ENCODE measurements at regions not wholly inside any gene's neighbourhood (a gene's known extent, or its start where the extent isn't known, plus 50 kb on each side); places are given as distances from the start of the nearest gene placed in this dataset.
"Not testable (repeated sequence)": the region's sequence is repeated elsewhere in the genome, so short reads cannot be mapped to it uniquely, and the experiment has no call there.

GRCh38 chr13:58379221-58379620, 747.7 kb downstream of the PCDH17 start:
- DNase-seq, result no peak

GRCh38 chr13:58385336-58385735, 753.8 kb downstream of the PCDH17 start:
- DNase-seq, result not testable (repeated sequence)

- DNase-seq, result no peak
Observed at GRCh38 chr13:58397596-58398387, 766.2 kb downstream of the PCDH17 start.

GRCh38 chr13:58399263-58399662, 767.7 kb downstream of the PCDH17 start:
- no peak for DNase-seq

- no peak for DNase-seq
Observed at GRCh38 chr13:58406545-58406944, 775.0 kb downstream of the PCDH17 start.

- DNase-seq, result no peak
Observed at GRCh38 chr13:58429917-58430316, 798.4 kb downstream of the PCDH17 start.

- no peak for DNase-seq
Observed at GRCh38 chr13:58434943-58435342, 803.4 kb downstream of the PCDH17 start.

- DNase-seq, result no peak
Observed at GRCh38 chr13:58437427-58437826, 805.9 kb downstream of the PCDH17 start.

- no peak for DNase-seq
Observed at GRCh38 chr13:58446979-58447378, 815.4 kb downstream of the PCDH17 start.

- no peak for DNase-seq
Observed at GRCh38 chr13:58452123-58452623, 820.6 kb downstream of the PCDH17 start.

GRCh38 chr13:58455094-58455493, 823.5 kb downstream of the PCDH17 start:
- DNase-seq, result no peak

GRCh38 chr13:58461217-58461616, 829.7 kb downstream of the PCDH17 start:
- no peak for DNase-seq

GRCh38 chr13:58463841-58464240, 832.3 kb downstream of the PCDH17 start:
- no peak for DNase-seq

- DNase-seq, result no peak
Observed at GRCh38 chr13:58467176-58467575, 835.6 kb downstream of the PCDH17 start.

- DNase-seq, result no peak
Observed at GRCh38 chr13:58472483-58472882, 840.9 kb downstream of the PCDH17 start.

GRCh38 chr13:58474581-58474980, 843.0 kb downstream of the PCDH17 start:
- DNase-seq, result no peak

GRCh38 chr13:58476206-58476918, 844.8 kb downstream of the PCDH17 start:
- DNase-seq, result no peak

- DNase-seq, result no peak
Observed at GRCh38 chr13:58478858-58479257, 847.3 kb downstream of the PCDH17 start.

- no peak for DNase-seq
Observed at GRCh38 chr13:58480061-58480460, 848.5 kb downstream of the PCDH17 start.

- DNase-seq, result no peak
Observed at GRCh38 chr13:58488251-58488650, 856.7 kb downstream of the PCDH17 start.

- DNase-seq, result no peak
Observed at GRCh38 chr13:58495668-58496067, 864.1 kb downstream of the PCDH17 start.

- DNase-seq, result no peak
Observed at GRCh38 chr13:58500938-58501337, 869.4 kb downstream of the PCDH17 start.

- DNase-seq, result not testable (repeated sequence)
Observed at GRCh38 chr13:58504202-58504700, 872.7 kb downstream of the PCDH17 start.

All from NCI-H2107 (cell line).